ENCODE measurements at regions not wholly inside any gene's neighbourhood (a gene's known extent, or its start where the extent isn't known, plus 50 kb on each side); places are given as distances from the start of the nearest gene placed in this dataset.

- DNase-seq: no peak
Measured at GRCh38 chr20:39795401-39796272, 833.5 kb downstream of the DHX35 start.

- DNase-seq: no peak
Measured at GRCh38 chr20:39792334-39792733, 830.2 kb downstream of the DHX35 start.

GRCh38 chr20:39789411-39789810 lies 827.3 kb downstream of the DHX35 start:
- DNase-seq: no peak

- no peak for DNase-seq
Measured at GRCh38 chr20:39785252-39785917, 823.2 kb downstream of the DHX35 start.

- no peak for DNase-seq
Measured at GRCh38 chr20:39784693-39785092, 822.5 kb downstream of the DHX35 start.

GRCh38 chr20:39778847-39779604 lies 816.9 kb downstream of the DHX35 start:
- DNase-seq: no peak

- no peak for DNase-seq
Measured at GRCh38 chr20:39778431-39778830, 816.3 kb downstream of the DHX35 start.

- DNase-seq: no peak
Measured at GRCh38 chr20:39777610-39778009, 815.5 kb downstream of the DHX35 start.

- DNase-seq: no peak
Measured at GRCh38 chr20:39775110-39775509, 813.0 kb downstream of the DHX35 start.

GRCh38 chr20:39773380-39774000 lies 811.3 kb downstream of the DHX35 start:
- DNase-seq: no peak

GRCh38 chr20:39767352-39767751 lies 805.2 kb downstream of the DHX35 start:
- no peak for DNase-seq

GRCh38 chr20:39766333-39766732 lies 804.2 kb downstream of the DHX35 start:
- DNase-seq: no peak

GRCh38 chr20:39762716-39763115 lies 800.6 kb downstream of the DHX35 start:
- no peak for DNase-seq

GRCh38 chr20:39758876-39759275 lies 796.7 kb downstream of the DHX35 start:
- no peak for DNase-seq

GRCh38 chr20:39756828-39757227 lies 794.7 kb downstream of the DHX35 start:
- no peak for DNase-seq

- DNase-seq: no peak
Measured at GRCh38 chr20:39756369-39756768, 794.2 kb downstream of the DHX35 start.

- DNase-seq: no peak
Measured at GRCh38 chr20:39752262-39752876, 790.2 kb downstream of the DHX35 start.

- DNase-seq: no peak
Measured at GRCh38 chr20:39751557-39752137, 789.5 kb downstream of the DHX35 start.

GRCh38 chr20:39745380-39745779 lies 783.2 kb downstream of the DHX35 start:
- DNase-seq: no peak

- no peak for DNase-seq
Measured at GRCh38 chr20:39738651-39739050, 776.5 kb downstream of the DHX35 start.

GRCh38 chr20:39736434-39737327 lies 774.5 kb downstream of the DHX35 start:
- DNase-seq: no peak
